Mammary epithelial cell (primary cell): ENCODE measurements at regions not wholly inside any gene's neighbourhood (a gene's known extent, or its start where the extent isn't known, plus 50 kb on each side); places are given as distances from the start of the nearest gene placed in this dataset.

Experiments used
- CTCF ChIP-seq, 2 donors: IDR thresholded peaks in 1 of 2; conservative IDR thresholded peaks in 1 of 2; 2 replicates each; pipeline ENCODE4 v1.5.1; 2011 to 2012; ENCODE audit warnings: inconsistent platforms in 2 of 2, low read length in 2 of 2, mild to moderate bottlenecking in 2 of 2, control low read depth in 1 of 2, low read depth in 1 of 2; ENCODE audit not compliant: insufficient read depth in 1 of 2; ENCODE audit errors: extremely low read depth in 1 of 2
- EZH2 ChIP-seq: IDR thresholded peaks from 2 replicates; pipeline ENCODE4 v1.6.1; 2012; ENCODE audit warnings: low read length, inconsistent platforms, borderline replicate concordance

GRCh38 chr6:115055579-115055978, 712.8 kb upstream of the HS3ST5 start:
- TF ChIP-seq CTCF (conservative IDR thresholded peaks at IDR 0.05 in 1 of 2, IDR thresholded peaks at IDR 0.05 in 1 of 2; ENCODE audit: extremely low read depth in 1 of 2, insufficient read depth in 1 of 2, low read depth in 1 of 2, low read length in 2 of 2) (no peak), EZH2 (no peak)
